NCI-H1417 (cell line): ENCODE measurements at regions not wholly inside any gene's neighbourhood (a gene's known extent, or its start where the extent isn't known, plus 50 kb on each side); places are given as distances from the start of the nearest gene placed in this dataset.
A peak's percentile ranks its signal among the peaks of the same experiment; 100 is the strongest.

ENCODE experiments used
- DNase-seq, 3 experiments: peaks; one replicate each; lab custom pipeline; 2025; lab: John Stamatoyannopoulos, UW

DNA sequence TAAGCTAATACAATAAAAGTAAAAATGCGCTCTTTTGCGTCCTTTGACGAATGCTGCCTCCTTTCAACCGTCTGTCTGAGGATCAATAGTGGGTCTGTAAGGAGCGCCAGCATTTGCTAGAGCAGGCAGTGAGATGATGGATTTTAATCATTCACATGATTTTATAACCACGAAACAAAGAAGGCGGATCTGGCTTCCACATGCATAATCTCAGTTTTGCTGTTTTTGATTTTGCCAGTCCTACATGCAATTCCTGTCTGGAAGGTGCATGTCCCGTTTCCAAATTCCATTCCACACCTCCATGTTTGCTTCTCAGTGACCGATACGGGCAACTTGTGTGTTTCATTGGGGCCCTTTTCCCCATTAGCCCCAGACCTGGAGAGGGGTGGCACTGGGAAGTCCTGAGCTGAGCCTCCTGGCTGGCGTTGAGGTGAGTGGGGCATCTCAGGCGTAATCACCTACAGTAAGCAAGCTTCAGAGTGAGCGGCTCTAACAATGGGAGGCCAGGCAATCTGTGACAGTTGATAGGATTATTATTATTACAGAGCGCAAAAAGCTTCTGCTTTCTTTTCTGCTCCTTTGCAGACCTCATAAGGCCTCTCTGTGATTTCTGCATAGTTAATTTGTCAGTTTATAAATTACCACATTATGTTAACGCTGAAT is 405.4 kb downstream of the ZSWIM6 start:
- no peak for DNase-seq

GRCh38 chr5:61737964-61738340 is 405.9 kb downstream of the ZSWIM6 start:
- no peak for DNase-seq

DNA sequence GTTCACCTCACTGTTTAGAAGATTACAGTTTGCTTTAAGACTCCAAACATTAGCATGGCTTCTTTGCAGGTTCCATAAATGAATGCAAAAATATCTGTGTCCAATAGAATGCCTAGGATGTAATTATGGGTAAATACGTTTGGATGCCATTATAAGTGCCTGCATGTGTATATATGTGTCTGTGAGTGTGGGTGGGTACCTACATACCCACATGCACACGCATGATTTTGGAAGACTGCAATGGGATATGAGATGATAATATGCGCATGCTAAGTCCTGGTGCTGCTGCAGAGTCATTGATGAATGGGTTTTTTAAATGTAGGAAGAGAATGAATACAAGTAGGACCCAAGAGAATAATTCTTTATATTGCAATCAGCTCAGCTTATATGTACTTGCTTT is 406.4 kb downstream of the ZSWIM6 start:
- DNase-seq: no peak

- DNase-seq: no peak
Measured at GRCh38 chr5:61744690-61745619, 412.9 kb downstream of the ZSWIM6 start.

GRCh38 chr5:61746831-61747575 is 414.9 kb downstream of the ZSWIM6 start:
- DNase-seq: peak in 1 of 3 experiments; percentile 12

DNA sequence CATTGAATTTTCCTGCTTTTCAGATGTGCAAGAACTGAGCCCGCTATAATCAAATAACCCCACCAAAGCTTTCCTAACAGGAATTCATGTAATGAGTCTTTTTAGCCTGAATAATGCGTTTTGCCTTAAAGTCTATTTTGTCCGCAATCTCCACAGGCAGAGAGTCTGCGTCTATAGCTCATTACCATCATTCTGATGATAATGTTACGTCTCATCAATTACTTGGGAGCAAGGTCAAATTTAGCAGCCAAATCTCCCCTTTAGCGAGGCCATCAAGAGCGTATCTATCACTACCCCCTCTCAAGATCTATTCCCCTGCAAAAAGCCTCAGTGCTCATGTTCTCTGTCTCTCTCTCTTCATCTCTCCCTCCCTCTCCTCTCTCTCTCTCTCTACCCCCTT is 416.1 kb downstream of the ZSWIM6 start:
- DNase-seq: no peak

GRCh38 chr5:61748651-61749050 is 416.6 kb downstream of the ZSWIM6 start:
- DNase-seq: no peak

DNA sequence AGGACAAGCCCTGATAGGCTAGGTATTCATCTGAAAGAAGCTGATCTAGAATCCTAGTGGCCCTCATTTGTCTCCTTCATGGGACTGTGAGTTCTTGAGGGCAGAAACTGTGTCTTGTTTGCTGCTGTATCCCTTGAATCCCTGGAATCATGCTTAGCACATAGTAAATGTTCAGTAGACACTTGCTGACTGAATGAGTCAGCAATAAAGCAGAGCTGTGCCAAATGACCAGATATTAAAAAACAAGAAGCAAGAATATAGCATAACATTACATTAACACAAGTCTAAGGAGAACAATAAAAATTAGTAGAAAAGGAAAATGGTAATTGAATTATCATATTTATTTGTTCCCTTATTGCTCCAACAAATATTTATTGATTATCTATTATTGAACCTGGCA is 420.5 kb downstream of the ZSWIM6 start:
- DNase-seq: no peak

GRCh38 chr5:61754792-61755191 is 422.7 kb downstream of the ZSWIM6 start:
- DNase-seq: no peak

GRCh38 chr5:61755726-61756222 is 423.7 kb downstream of the ZSWIM6 start:
- no peak for DNase-seq

DNA sequence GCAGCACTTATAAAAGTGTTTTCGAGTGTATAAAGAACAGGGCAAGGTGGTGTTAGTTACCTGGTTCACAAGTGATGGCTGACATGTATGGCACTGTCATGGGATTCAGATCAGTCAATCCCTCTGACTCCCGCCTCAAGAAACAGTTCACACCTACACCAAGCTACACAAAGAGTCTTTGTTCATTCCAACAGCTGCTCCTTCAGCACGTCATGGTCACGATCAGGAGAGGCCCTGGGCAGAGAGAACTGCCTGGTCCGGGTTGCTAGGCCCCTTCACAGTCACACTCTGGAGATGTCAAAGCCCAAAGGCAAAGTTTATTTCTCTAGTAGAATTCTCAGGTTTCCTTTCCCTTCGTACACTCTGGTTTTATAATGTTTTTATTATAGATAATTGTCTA is 426.7 kb downstream of the ZSWIM6 start:
- no peak for DNase-seq

- DNase-seq: no peak
Measured at GRCh38 chr5:61765471-61765870, 433.4 kb downstream of the ZSWIM6 start.

DNA sequence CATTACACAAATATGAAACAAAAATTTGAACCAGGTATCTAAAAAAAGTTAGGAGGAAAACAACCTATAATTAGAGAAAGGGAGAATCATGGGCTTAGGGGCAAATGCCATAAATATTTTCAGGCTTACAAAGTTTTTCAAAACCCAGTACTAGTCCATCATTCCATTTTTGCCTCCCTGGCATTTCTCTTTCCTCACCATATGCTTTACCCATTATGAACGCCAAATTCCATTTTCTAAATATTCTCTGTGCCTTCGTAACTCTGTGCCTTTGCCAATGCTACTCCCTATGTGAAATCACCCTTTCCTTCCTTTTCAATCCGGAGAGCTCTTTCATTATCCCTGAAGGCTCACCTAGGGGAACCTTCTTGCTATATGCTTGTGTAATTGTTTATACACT is 434.1 kb downstream of the ZSWIM6 start:
- no peak for DNase-seq

DNA sequence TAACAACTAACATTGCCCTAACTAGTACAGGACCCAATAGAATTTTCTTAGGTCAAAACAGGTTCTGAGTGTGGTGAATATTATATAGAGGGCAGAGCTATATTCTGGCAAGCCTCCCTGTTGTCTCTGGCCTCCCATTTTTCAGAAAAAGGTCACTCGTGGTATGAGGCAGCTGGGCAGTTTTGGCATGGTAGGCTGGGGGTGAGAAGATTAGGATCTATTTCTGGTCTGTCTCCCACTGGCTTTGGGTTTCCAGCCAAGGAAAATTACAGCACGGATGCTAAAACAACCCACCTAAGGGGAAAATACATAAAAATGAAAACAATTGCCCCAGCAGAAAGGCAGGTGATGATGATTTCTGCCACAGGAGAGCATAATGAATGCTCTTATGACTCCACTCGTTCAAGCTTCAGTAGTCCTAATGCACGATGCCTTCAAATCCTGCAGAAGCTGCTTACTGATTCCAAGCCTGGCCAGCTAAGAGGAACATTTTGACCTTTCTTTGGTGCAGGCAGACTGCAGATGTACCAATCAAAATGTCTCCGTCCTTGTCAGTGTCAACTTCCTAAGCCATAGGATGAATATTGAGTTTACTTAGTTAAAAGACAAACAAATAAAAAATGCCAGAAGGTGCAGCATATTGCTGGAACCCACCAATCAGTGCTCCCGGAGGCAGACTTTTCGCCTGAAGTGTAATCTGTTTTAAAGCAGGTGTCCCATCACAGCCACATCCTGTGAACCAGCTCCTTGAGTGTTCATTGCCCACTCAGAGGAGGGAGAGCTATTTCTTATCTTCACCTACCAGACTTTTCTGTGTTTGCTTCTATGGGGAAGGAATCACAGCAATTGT is 435.4 kb downstream of the ZSWIM6 start:
- DNase-seq: peak in 2 of 3 experiments; percentile 23 to 75

GRCh38 chr5:61768692-61769281 is 436.7 kb downstream of the ZSWIM6 start:
- DNase-seq: peak in 1 of 3 experiments; percentile 0

DNA sequence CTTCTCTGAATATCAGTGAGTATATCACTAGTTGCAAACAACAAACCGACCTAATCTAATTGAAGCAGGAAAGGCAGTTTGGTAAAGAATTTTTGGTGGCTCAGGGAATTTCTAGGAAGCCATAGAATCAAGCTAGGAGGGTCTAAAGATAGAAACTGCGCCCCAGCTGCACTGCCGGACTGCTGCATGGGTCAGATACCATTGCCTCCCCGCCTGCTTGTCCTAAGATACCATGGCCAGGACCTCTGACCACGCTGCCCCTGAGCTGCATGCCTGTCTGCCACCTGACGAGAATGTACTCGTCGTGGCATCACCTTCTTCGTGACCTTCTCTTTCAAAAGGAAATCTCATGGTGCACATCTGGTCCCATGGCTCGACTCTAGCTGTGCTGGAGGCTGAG is 439.0 kb downstream of the ZSWIM6 start:
- no peak for DNase-seq

- DNase-seq: no peak
Measured at GRCh38 chr5:61771808-61772207, 439.8 kb downstream of the ZSWIM6 start.

DNA sequence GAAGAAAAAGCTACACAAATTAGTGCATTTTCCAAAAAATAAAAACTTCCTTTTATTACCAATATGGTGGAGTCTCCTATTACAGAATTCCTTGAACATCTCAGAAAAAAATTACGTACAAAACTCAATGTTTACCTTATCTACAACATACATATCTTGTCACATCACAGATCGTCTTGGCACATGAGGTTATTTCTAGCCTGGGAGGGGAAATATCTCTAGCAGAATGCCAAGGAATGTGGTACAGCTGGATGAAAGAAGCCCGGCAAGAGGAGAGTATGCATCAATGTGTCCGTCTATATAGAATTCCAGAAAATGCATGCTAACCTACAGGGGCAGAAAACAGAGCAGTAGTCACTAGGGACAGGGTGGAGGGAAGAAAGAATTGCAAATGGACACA is 443.8 kb downstream of the ZSWIM6 start:
- no peak for DNase-seq

DNA sequence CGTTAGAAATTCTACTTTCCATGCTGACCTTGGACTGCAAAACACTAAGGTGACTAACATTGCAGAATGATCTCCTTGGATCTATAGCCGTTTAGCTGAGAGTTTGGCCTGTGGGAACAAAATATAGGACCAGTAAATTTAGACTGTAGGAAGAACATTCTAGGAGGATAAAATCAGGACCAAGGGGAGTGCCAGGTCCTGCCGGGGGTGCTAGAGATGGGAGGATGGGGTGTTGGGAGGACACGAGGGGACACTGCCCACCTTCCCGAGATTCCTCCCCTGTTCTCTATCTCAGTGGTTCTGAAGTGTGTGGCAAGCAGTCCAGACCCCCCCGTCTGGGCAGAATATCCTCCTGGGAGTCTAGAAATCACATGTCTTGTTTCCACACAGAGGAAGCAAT is 445.2 kb downstream of the ZSWIM6 start:
- no peak for DNase-seq

DNA sequence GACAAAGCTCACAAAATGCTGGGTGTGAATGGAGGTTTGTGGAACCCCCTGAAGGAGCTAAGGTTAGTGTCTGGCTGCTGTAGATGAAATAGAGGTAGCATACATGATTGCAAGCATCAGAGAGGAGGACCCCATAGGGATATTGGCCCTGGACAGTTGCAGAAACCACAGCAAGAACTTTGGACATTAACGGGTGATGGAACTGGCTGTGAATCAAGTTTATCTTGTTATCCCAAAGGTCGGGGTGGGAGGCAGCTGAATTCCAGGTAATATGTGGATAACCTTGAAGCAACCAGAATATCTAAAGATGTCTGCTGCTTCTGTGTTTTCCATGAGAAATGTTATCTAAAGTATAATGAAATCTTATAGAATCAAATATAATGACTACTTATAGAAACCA is 447.7 kb downstream of the ZSWIM6 start:
- no peak for DNase-seq

DNA sequence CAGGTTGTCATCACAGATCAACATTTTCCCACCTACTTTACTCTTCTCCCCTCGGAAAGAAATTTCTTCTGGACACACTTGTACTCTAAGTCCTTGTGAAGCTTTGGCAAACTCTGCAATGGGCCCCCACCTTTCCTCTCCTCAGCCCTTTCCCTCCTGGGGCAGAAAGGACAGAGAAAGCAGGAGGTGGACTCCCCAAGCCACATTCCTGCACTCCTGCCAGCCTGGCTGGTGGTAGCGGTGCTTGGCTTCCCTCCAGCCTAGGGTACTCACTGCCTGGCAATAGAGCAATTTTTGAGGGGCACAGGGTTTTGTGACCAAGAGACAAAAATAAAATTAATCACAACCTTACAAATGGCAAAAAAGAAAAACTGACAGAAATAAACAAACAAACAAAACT is 451.4 kb downstream of the ZSWIM6 start:
- DNase-seq: no peak
